ENCODE measurements at regions not wholly inside any gene's neighbourhood (a gene's known extent, or its start where the extent isn't known, plus 50 kb on each side); places are given as distances from the start of the nearest gene placed in this dataset.

DNA sequence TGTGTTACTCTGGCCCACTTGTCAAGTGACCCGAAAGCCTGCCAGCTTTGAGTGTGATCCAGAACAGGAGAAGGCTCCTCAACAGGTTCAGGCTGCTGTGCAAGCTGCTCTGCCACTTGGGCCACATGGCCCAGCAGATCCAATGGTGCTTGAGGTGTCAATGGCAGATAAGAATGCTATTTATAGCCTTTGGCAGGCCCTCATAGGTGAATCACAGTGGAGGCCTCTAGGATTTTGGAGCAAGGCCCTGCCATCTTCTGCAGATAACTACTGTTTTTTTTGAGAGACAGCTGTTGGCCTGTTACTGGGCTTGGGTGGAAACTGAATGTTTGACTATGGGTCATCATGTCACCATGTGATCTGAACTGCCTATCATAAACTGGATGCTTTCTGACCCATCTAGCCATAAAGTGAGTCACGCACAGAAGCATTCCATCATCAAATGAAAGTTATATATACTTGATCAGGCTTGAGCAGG, 180.8 kb downstream of the CARTPT start:
- intact Hi-C loops (cut with DNase I), result no loop called here
- no peaks in the 10 kb centered on the region for H3K4me1 ChIP-seq
- H3K36me3 ChIP-seq, result no peaks in the 10 kb centered on the region
- no peak for DNase-seq
- WGBS, 2 donors, result 61 to 84% methylated on average over 2 of the region's 2 CpGs
- no peaks in the 10 kb centered on the region for H3K27me3 ChIP-seq
- H3K4me3 ChIP-seq, result no peak overlapping the region
- no peak overlapping the region for H3K27ac ChIP-seq
- TF ChIP-seq POLR2A (IDR thresholded peaks at IDR 0.05) (no peak), POLR2AphosphoS5 (IDR thresholded peaks at IDR 0.05) (no peak), EP300 (IDR thresholded peaks at IDR 0.05) (no peak)
- TF ChIP-seq, protein P1, sequence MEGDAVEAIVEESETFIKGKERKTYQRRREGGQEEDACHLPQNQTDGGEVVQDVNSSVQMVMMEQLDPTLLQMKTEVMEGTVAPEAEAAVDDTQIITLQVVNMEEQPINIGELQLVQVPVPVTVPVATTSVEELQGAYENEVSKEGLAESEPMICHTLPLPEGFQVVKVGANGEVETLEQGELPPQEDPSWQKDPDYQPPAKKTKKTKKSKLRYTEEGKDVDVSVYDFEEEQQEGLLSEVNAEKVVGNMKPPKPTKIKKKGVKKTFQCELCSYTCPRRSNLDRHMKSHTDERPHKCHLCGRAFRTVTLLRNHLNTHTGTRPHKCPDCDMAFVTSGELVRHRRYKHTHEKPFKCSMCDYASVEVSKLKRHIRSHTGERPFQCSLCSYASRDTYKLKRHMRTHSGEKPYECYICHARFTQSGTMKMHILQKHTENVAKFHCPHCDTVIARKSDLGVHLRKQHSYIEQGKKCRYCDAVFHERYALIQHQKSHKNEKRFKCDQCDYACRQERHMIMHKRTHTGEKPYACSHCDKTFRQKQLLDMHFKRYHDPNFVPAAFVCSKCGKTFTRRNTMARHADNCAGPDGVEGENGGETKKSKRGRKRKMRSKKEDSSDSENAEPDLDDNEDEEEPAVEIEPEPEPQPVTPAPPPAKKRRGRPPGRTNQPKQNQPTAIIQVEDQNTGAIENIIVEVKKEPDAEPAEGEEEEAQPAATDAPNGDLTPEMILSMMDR (IDR thresholded peaks at IDR 0.05), result no peak
- no peaks in the 10 kb centered on the region for H3K9me3 ChIP-seq

DNA sequence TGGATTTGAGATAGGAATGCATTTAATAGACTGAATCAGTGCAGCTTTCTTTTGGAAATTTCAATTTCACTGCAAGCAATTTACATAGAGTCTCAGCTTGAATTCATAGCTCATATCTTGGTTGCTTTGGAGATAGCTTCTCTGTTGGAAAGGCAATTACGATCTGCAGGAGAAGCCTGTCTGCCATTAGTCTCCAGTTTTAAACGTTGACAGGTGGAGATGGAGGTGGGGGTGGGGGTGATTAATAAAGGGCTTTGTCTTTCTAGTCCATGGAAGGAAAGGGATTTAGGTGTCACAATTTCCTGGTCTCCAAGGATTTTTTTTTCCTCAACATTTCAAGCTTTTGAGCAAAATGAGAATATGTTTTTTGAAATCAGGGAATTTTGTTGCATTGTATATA, 184.7 kb downstream of the CARTPT start:
- intact Hi-C loops (cut with DNase I), result no loop called here

DNA sequence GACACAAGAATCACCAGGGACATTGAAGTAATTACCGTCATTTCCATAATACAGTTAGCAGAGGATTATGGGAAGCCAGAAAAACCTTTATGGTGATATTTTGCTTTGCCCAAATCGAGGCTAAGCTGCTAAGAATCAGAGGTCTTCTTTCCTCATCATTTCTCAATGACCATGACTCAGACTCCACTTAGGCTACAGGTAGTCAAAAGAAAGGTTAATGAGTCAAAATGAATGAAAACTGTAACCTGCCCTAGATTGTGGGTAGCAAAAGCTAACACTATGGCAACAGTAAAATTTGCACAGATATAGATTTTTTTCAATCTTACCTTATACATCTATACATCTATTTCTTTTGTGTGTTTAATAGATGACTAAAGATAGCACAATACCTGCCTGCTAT, 185.8 kb downstream of the CARTPT start:
- intact Hi-C loops (cut with DNase I), result no loop called here
- WGBS, 2 donors, result 86 to 89% methylated on average over 2 of the region's 2 CpGs
- no peak for DNase-seq

More for the DNA sequence above, 184.7 kb downstream of the CARTPT start:
- H3K9me3 ChIP-seq, result no peaks in the 10 kb centered on the region
- H3K27ac ChIP-seq, result no peak overlapping the region
- WGBS, 2 donors, result 46 to 55% methylated on average over 2 of the region's 2 CpGs
- no peaks in the 10 kb centered on the region for H3K27me3 ChIP-seq
- no peak for TF ChIP-seq POLR2A (IDR thresholded peaks at IDR 0.05)
- no peak for TF ChIP-seq EP300 (IDR thresholded peaks at IDR 0.05)
- TF ChIP-seq, protein P1 (IDR thresholded peaks at IDR 0.05), result no peak
- TF ChIP-seq POLR2AphosphoS5 (IDR thresholded peaks at IDR 0.05), result no peak
- DNase-seq, result no peak
- no peak overlapping the region for H3K4me3 ChIP-seq
- H3K36me3 ChIP-seq, result no peaks in the 10 kb centered on the region
- peaks cover 0 to 27% (median 18%) of the 10 kb centered on the region in 4 donors for H3K4me1 ChIP-seq

DNA sequence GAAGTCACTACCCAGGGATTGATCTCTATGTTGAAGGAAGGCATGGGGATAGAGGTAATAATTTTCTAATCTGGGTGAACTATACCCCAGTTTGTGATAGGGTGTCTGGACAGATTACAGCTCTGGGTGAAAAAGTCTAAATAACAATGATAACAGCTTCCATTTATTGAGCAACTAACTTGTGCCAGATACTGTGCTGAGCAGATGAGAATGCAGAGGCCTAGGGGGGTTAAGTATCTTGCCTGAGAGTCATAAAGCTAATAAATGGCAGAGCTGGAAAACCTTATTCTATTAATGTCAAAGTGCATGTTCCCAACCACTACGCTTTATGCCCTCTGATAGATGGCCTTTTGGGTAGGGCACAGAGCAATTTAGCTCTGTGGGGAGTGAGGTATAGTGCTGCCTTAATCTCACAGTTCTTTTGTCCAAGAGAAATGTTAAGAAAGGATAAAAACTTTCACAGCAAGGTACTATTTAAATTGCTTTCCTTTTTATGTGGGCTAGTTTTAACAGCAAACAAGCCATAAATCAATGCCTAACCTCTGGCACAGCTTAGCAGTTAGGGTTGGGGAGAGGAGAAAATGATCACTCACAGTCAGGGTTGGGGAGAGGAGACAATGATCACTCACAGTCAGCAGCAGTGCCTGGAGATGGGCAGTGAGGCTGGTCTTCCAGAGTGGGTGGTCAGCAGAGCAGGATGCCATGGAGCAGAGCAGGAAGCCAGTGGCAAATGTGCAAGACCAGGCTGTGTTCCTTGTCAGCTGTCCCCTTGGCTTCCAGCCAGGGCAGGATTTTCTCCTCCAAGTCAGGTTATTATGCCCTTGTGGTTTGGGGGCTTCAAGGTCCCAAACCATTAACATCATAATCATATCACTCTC, 187.0 kb downstream of the CARTPT start:
- no peak for DNase-seq
- TF ChIP-seq POLR2AphosphoS5 (IDR thresholded peaks at IDR 0.05) (peak in 2 of 4 donors; percentile 50 to 54), EP300 (IDR thresholded peaks at IDR 0.05) (no peak)
- no peaks in the 10 kb centered on the region for H3K36me3 ChIP-seq
- peaks cover 0 to 27% (median 18%) of the 10 kb centered on the region in 4 donors for H3K4me1 ChIP-seq
- no peaks in the 10 kb centered on the region for H3K27me3 ChIP-seq
- H3K4me3 ChIP-seq, result no peak overlapping the region
- no peaks in the 10 kb centered on the region for H3K9me3 ChIP-seq
- H3K27ac ChIP-seq, result peak overlapping the region; percentile 37 to 67 (median 52)
- WGBS, 2 donors, result 31 to 74% methylated on average over 1 of the region's 1 CpG
- intact Hi-C loops (cut with DNase I), result no loop called here

More for the DNA sequence above, 185.8 kb downstream of the CARTPT start:
- H3K27ac ChIP-seq, result no peak overlapping the region
- TF ChIP-seq POLR2A (IDR thresholded peaks at IDR 0.05) (no peak), EP300 (IDR thresholded peaks at IDR 0.05) (no peak), POLR2AphosphoS5 (IDR thresholded peaks at IDR 0.05) (no peak)
- TF ChIP-seq, protein P1 (IDR thresholded peaks at IDR 0.05), result no peak
- no peaks in the 10 kb centered on the region for H3K9me3 ChIP-seq
- no peaks in the 10 kb centered on the region for H3K36me3 ChIP-seq
- no peak overlapping the region for H3K4me3 ChIP-seq
- H3K27me3 ChIP-seq, result no peaks in the 10 kb centered on the region
- peaks cover 0 to 27% (median 18%) of the 10 kb centered on the region in 4 donors for H3K4me1 ChIP-seq

DNA sequence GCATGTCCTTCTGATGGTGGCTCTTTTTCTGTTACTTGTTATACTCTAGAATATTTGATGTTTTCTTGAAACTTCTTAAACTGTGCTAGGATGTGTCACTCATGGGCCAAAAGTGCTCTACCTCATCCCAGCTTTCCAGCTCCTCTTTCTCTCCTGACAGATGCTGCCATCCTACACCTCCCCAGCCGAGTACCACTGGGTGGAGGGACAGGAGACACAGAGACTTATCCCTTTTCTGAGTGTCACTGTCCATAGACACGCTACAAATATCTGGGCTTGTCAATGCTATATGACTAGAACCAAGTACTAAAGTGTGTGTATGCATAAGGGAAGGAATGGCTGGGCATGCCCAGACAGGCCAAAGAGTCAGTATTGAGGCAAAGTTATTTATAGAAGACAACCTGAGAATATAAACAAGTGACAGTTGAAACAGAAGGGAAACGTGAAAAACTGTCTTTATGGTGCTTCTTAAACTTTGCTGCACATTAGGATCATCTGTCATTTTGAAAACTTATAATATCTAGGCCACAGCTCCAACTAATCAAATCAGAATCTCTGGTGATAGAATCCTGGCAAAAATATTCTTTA, 188.0 kb downstream of the CARTPT start:
- Histone ChIP-seq H3K36me3 (no peaks in the 10 kb centered on the region), H3K4me3 (no peak overlapping the region), H3K27me3 (no peaks in the 10 kb centered on the region), H3K27ac (peak overlapping the region in 3 of 4 donors; percentile 21 to 67 (median 37)), H3K4me1 (peaks cover 0 to 27% (median 18%) of the 10 kb centered on the region in 4 donors), H3K9me3 (no peaks in the 10 kb centered on the region)
- WGBS, 2 donors, result 72 to 78% methylated on average over 3 of the region's 3 CpGs
- DNase-seq, result no peak
- intact Hi-C loops (cut with DNase I), result no loop called here
- TF ChIP-seq, protein P1 (IDR thresholded peaks at IDR 0.05), result no peak
- TF ChIP-seq POLR2AphosphoS5 (IDR thresholded peaks at IDR 0.05), result no peak
- TF ChIP-seq EP300 (IDR thresholded peaks at IDR 0.05), result no peak
- TF ChIP-seq POLR2A (IDR thresholded peaks at IDR 0.05), result no peak
